ENCODE measurements at regions not wholly inside any gene's neighbourhood (a gene's known extent, or its start where the extent isn't known, plus 50 kb on each side); places are given as distances from the start of the nearest gene placed in this dataset.

DNA sequence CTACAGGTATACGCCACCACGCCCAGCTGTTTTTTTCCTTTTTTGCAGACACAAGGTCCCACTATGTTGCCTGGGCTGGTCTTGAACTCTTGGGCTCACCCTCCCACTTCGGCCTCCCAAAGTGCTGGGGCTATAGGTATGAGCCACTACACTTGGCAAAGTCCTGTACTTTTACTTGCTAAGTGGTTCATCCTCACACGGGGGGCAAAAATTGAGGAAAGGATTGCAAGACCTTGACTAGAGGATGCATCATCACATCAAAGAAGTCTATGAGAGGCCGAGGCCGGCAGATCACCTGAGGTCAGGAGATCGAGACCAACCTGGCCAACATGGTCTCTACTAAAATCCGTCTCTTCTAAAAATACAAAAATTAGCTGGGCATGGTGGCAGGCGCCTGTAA lies 116.5 kb upstream of the FAM174B start:
- Histone ChIP-seq H3K4me1 (ENCODE audit: control insufficient read depth in 1 of 2, insufficient read depth in 2 of 2, low read length in 2 of 2) (no peaks in the 10 kb centered on the region), H3K9ac (ENCODE audit: low read length) (no peak overlapping the region), H2AFZ (ENCODE audit: low read depth, low read length, poor library complexity, severe bottlenecking) (no peak overlapping the region), H3K79me2 (ENCODE audit: insufficient read depth, low read length) (no peaks in the 10 kb centered on the region), H3K27ac (ENCODE audit: low read depth, low read length) (no peak overlapping the region), H4K20me1 (ENCODE audit: insufficient read depth) (no peaks in the 10 kb centered on the region), H3K27me3 (ENCODE audit: insufficient read depth, low read length) (no peaks in the 10 kb centered on the region), H3K4me3 (replicated peaks in 1 of 2; ENCODE audit: low read depth in 1 of 2, low read length in 2 of 2) (no peak overlapping the region), H3K9me2 (ENCODE audit: insufficient read depth) (no peaks in the 10 kb centered on the region), H3K4me2 (ENCODE audit: low read length) (no peak overlapping the region), H3K9me3 (ENCODE audit: control insufficient read depth in 1 of 2, insufficient read depth in 1 of 2, low read depth in 1 of 2, low read length in 2 of 2) (no peaks in the 10 kb centered on the region), H3K36me3 (ENCODE audit: control insufficient read depth in 1 of 2, insufficient read depth in 2 of 2, low read length in 2 of 2) (no peaks in the 10 kb centered on the region)
- ChIA-PET POLR2A (no interaction called here), RAD21 (ENCODE audit: low non-redundant PET in 1 of 2, low total read pairs in 2 of 2, uncharacterized antibody in 2 of 2, unreplicated experiment in 2 of 2) (no interaction called here), CTCF (interaction anchor here (1.0 kb wide), 1 partner anchor 25 kb away, joined by 3 read pairs; no protein-coding TSS in a partner anchor)
- DNase-seq (ENCODE audit: low read depth, low spot score) (no peak), ATAC-seq (no peak)
- BruUV-seq (replicated peaks) = no TSS peak
- TF ChIP-seq RAD21 (IDR thresholded peaks at IDR 0.05; ENCODE audit: low read depth) (no peak), SP1 (IDR thresholded peaks at IDR 0.05; ENCODE audit: low read depth) (no peak), JUND (IDR thresholded peaks at IDR 0.05) (no peak), POLR2AphosphoS5 (IDR thresholded peaks at IDR 0.05; ENCODE audit: low read depth, low read length) (no peak), POLR2A (IDR thresholded peaks at IDR 0.05; ENCODE audit: borderline replicate concordance, extremely low read depth, insufficient read depth, insufficient read length) (no peak), CBX3 (IDR thresholded peaks at IDR 0.05; ENCODE audit: low read depth) (no peak), EZH2phosphoT487 (IDR thresholded peaks at IDR 0.05; ENCODE audit: borderline replicate concordance) (no peak), REST (IDR thresholded peaks at IDR 0.05; ENCODE audit: low read depth) (no peak)
- TF ChIP-seq, protein P1, sequence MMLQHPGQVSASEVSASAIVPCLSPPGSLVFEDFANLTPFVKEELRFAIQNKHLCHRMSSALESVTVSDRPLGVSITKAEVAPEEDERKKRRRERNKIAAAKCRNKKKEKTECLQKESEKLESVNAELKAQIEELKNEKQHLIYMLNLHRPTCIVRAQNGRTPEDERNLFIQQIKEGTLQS (IDR thresholded peaks at IDR 0.05) = no peak
- intact Hi-C loops (cut with micrococcal nuclease) = no loop called here

Data from HCT116 (cell line).